CD4-positive, alpha-beta T cell (primary cell): ENCODE measurements at regions not wholly inside any gene's neighbourhood (a gene's known extent, or its start where the extent isn't known, plus 50 kb on each side); places are given as distances from the start of the nearest gene placed in this dataset.

Source experiments
- ATAC-seq: fragments of 200-7000 bp; cut with Tn5 transposase; one replicate; pipeline ENCODE4 v1.10.0; 2022; ENCODE audit warnings: mild to moderate bottlenecking; ENCODE audit not compliant: poor library complexity
- CTCF ChIA-PET: fragments of 350-600 bp; sonication (Branson Sonifier 250); formaldehyde crosslinking; loops from one replicate; lab custom pipeline; 2021; ENCODE audit warnings: antibody characterized with exemption, inconsistent platforms; lab: Charles Lee
- POLR2A ChIA-PET: fragments of 350-600 bp; sonication (Branson Sonifier 250); formaldehyde crosslinking; loops from one replicate; lab custom pipeline; 2021; ENCODE audit warnings: antibody characterized with exemption, inconsistent platforms; lab: Charles Lee
- DNase-seq, 14 experiments: peaks; one replicate each; pipeline ENCODE4 v3.0.0-alpha.2; 2013 to 2020; ENCODE audit warnings: mixed read lengths in 2 of 14
- H3K27ac ChIP-seq, 2 donors: one replicate each; pipeline versions ENCODE4 v1.5.1 to v1.7.0; 2013; ENCODE audit warnings: low read length in 2 of 2, low read depth in 1 of 2, mild to moderate bottlenecking in 1 of 2
- H3K27me3 ChIP-seq, 2 experiments: 1 replicate in 1 of 2; 2 replicates in 1 of 2; pipeline versions ENCODE4 v1.6.1 to v1.7.0; 2013; ENCODE audit warnings: low read length in 2 of 2, control low read depth in 1 of 2, mild to moderate bottlenecking in 1 of 2, moderate library complexity in 1 of 2; ENCODE audit not compliant: insufficient read depth in 2 of 2, control insufficient read depth in 1 of 2
- H3K36me3 ChIP-seq: one replicate; pipeline ENCODE4 v1.6.1; 2013; ENCODE audit warnings: low read length, control low read depth; ENCODE audit not compliant: insufficient read depth
- H3K4me1 ChIP-seq: one replicate; pipeline ENCODE4 v1.6.1; 2013; ENCODE audit warnings: low read length, control low read depth; ENCODE audit not compliant: insufficient read depth
- H3K4me3 ChIP-seq: one replicate; pipeline ENCODE4 v1.5.1; 2013; ENCODE audit warnings: mild to moderate bottlenecking, low read length, moderate library complexity
- H3K9me3 ChIP-seq, 2 experiments: 1 replicate in 1 of 2; 2 replicates in 1 of 2; pipeline versions ENCODE4 v1.6.1 to v1.7.0; 2013; ENCODE audit warnings: low read length in 2 of 2, mild to moderate bottlenecking in 2 of 2, control low read depth in 1 of 2, moderate library complexity in 1 of 2; ENCODE audit not compliant: control insufficient read depth in 1 of 2, insufficient read depth in 1 of 2
- H3K27ac Mint-ChIP-seq: one replicate; pipeline ENCODE4 v1.8.0; 2020; ENCODE audit warnings: mixed read lengths
- H3K27me3 Mint-ChIP-seq: one replicate; pipeline ENCODE4 v1.8.0; 2021; ENCODE audit warnings: mixed read lengths
- H3K36me3 Mint-ChIP-seq: one replicate; pipeline ENCODE4 v1.8.0; 2021; ENCODE audit warnings: low read depth, mixed read lengths
- H3K4me1 Mint-ChIP-seq: one replicate; pipeline ENCODE4 v1.8.0; 2021; ENCODE audit warnings: low read depth, mixed read lengths
- H3K4me3 Mint-ChIP-seq: one replicate; pipeline ENCODE4 v1.8.0; 2020; ENCODE audit warnings: mild to moderate bottlenecking, mixed read lengths
- H3K9me3 Mint-ChIP-seq: one replicate; pipeline ENCODE4 v1.8.0; 2020; ENCODE audit warnings: mixed read lengths
- CTCF ChIP-seq: fragments of 200-600 bp; IDR thresholded peaks from one replicate; pipeline ENCODE4 v1.8.0; 2022; ENCODE audit warnings: antibody characterized with exemption, mild to moderate bottlenecking
- intact Hi-C, 2 experiments: fragments of 100-400 bp; cut with DNase I in 1 of 2; cut with micrococcal nuclease in 1 of 2; formaldehyde crosslinking; loops; one replicate each; pipeline versions ENCODE4 v1.15.1 to v1.9.0; 2023 to 2025; cut with DNase I, micrococcal nuclease

DNA sequence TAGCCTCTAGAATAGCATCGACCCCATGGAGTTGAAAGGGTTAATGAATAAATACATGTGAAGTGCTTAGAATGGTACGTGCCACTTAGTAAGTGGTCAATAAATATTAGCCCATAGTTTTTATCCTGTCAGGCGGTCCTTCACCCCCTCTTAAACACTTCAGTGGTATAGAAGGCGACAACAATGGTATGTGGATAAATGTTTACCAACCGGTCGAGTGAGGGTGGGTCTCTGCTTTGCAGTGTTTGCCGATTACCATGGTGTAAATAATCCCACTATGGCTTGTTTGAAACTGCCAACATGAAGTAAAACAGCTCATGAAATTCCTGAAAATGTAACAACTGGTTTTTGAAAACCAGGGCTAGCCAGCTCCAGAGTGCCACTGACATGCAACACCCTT is 541.2 kb downstream of the BUD13 start:
- Histone ChIP-seq H3K27ac (no peak overlapping the region), H3K4me1 (no peaks in the 10 kb centered on the region), H3K36me3 (no peaks in the 10 kb centered on the region), H3K9me3 (peaks cover 0 to 9% of the 10 kb centered on the region in 2 experiments), H3K27me3 (peaks cover 0 to 7% of the 10 kb centered on the region in 2 experiments), H3K4me3 (no peak overlapping the region)
- TF ChIP-seq CTCF = no peak
- intact Hi-C loops = no loop called here
- DNase-seq (no peak), ATAC-seq (no peak)
- no peaks in the 10 kb centered on the region for H3K9me3 Mint-ChIP-seq
- no peaks in the 10 kb centered on the region for H3K4me1 Mint-ChIP-seq
- CTCF ChIA-PET = no interaction called here
- no peak overlapping the region for H3K4me3 Mint-ChIP-seq
- peaks cover 34% of the 10 kb centered on the region for H3K27me3 Mint-ChIP-seq
- POLR2A ChIA-PET = no interaction called here
- H3K36me3 Mint-ChIP-seq = no peaks in the 10 kb centered on the region
- H3K27ac Mint-ChIP-seq = no peak overlapping the region

GRCh38 chr11:116230438-116230837 is 542.3 kb downstream of the BUD13 start:
- intact Hi-C loops = no loop called here
- Mint-ChIP-seq H3K4me3 (no peak overlapping the region), H3K36me3 (no peaks in the 10 kb centered on the region), H3K27me3 (peaks cover 38% of the 10 kb centered on the region), H3K4me1 (no peaks in the 10 kb centered on the region), H3K9me3 (no peaks in the 10 kb centered on the region), H3K27ac (no peak overlapping the region)
- Histone ChIP-seq H3K4me3 (no peak overlapping the region), H3K27me3 (peaks cover 0 to 7% of the 10 kb centered on the region in 2 experiments), H3K36me3 (no peaks in the 10 kb centered on the region), H3K27ac (no peak overlapping the region), H3K9me3 (peaks cover 0 to 9% of the 10 kb centered on the region in 2 experiments), H3K4me1 (no peaks in the 10 kb centered on the region)
- no peak for TF ChIP-seq CTCF
- POLR2A ChIA-PET = no interaction called here
- ATAC-seq = no peak
- CTCF ChIA-PET = no interaction called here
- no peak for DNase-seq

GRCh38 chr11:116229236-116229970 is 543.4 kb downstream of the BUD13 start:
- H3K4me3 ChIP-seq = no peak overlapping the region
- ATAC-seq = no peak
- Mint-ChIP-seq H3K9me3 (no peaks in the 10 kb centered on the region), H3K4me3 (no peak overlapping the region), H3K36me3 (no peaks in the 10 kb centered on the region), H3K4me1 (no peaks in the 10 kb centered on the region), H3K27ac (no peak overlapping the region), H3K27me3 (peaks cover 41% of the 10 kb centered on the region)
- H3K27me3 ChIP-seq = peaks cover 0 to 7% of the 10 kb centered on the region in 2 experiments
- intact Hi-C loops = no loop called here
- ChIA-PET POLR2A (no interaction called here), CTCF (no interaction called here)
- no peaks in the 10 kb centered on the region for H3K36me3 ChIP-seq
- H3K27ac ChIP-seq = no peak overlapping the region
- H3K9me3 ChIP-seq = peaks cover 0 to 3% of the 10 kb centered on the region in 2 experiments
- no peak for TF ChIP-seq CTCF
- DNase-seq = no peak
- no peaks in the 10 kb centered on the region for H3K4me1 ChIP-seq
